Astrocyte (in vitro differentiated cells and primary cell): ENCODE measurements at regions not wholly inside any gene's neighbourhood (a gene's known extent, or its start where the extent isn't known, plus 50 kb on each side); places are given as distances from the start of the nearest gene placed in this dataset.

Source experiments
- CTCF ChIP-seq: IDR thresholded peaks from 2 replicates; pipeline ENCODE4 v1.5.1; 2011; ENCODE audit warnings: low read depth, mild to moderate bottlenecking, inconsistent platforms, low read length, moderate library complexity; ENCODE audit not compliant: insufficient read depth
- EZH2 ChIP-seq: IDR thresholded peaks from 2 replicates; pipeline ENCODE4 v1.6.1; 2012; ENCODE audit warnings: mild to moderate bottlenecking, low read length, inconsistent platforms; ENCODE audit not compliant: insufficient read depth

GRCh38 chr2:13195270-13195669 lies 478.5 kb downstream of the TRIB2 start:
- TF ChIP-seq CTCF, result no peak
- no peak for TF ChIP-seq EZH2
